Type B pancreatic cell (in vitro differentiated cells): ENCODE measurements at regions not wholly inside any gene's neighbourhood (a gene's known extent, or its start where the extent isn't known, plus 50 kb on each side); places are given as distances from the start of the nearest gene placed in this dataset.

ENCODE experiments used
- DNase-seq: peaks from one replicate; pipeline ENCODE4 v3.0.0; 2021; ENCODE audit warnings: mixed read lengths; ENCODE audit not compliant: unreplicated experiment; ENCODE audit errors: extremely low spot score
- H3K27ac Mint-ChIP-seq: 2 replicates; pipeline ENCODE4 v1.8.0; 2021; ENCODE audit warnings: mild to moderate bottlenecking, mixed read lengths
- H3K27me3 Mint-ChIP-seq: 2 replicates; pipeline ENCODE4 v1.8.0; 2021; ENCODE audit warnings: mixed read lengths
- H3K36me3 Mint-ChIP-seq: 2 replicates; pipeline ENCODE4 v1.8.0; 2021; ENCODE audit warnings: mixed read lengths
- H3K4me1 Mint-ChIP-seq: one replicate; pipeline ENCODE4 v1.8.0; 2021; ENCODE audit warnings: mixed read lengths; ENCODE audit not compliant: unreplicated experiment
- H3K4me3 Mint-ChIP-seq: 2 replicates; pipeline ENCODE4 v1.8.0; 2021; ENCODE audit warnings: mild to moderate bottlenecking, mixed read lengths
- H3K9me3 Mint-ChIP-seq: 2 replicates; pipeline ENCODE4 v1.8.0; 2021; ENCODE audit warnings: mixed read lengths
- CTCF ChIP-seq: fragments of 200-600 bp; sonication (generic); conservative IDR thresholded peaks from 2 replicates; pipeline ENCODE4 v1.5.0; 2021; ENCODE audit warnings: antibody characterized with exemption, mild to moderate bottlenecking

DNA sequence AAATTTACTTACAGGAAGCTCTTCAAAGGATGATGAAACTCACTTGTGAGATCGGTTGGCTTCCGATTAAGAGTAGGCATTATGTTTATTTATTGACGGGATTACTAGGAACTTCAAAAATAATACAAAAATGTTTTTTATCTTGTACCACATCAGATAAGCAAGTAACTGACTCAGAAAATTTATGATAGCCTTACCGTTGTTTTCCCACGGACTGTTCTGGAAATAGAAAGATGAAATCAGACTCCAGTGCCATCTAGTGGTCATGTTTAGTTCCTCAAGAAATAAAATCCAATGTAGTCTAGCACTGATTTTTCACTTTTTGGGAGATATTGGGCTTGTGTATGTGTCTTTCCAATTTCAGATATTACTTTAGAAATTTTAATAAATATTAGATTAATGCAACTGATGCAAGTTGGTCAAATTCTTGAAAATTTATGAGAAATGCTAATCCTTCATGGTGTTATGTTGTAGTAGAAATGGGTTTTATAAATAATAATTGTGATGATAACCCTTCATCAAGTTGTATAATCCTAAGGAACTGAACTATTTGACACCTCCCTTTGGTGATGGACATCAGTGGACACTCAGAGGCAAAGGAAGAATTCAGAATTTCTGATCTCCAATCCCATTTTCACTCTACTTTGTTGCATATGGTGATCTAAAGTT lies 168.8 kb downstream of the TMEM26 start:
- Mint-ChIP-seq H3K4me3 (no peak overlapping the region), H3K36me3 (no peaks in the 10 kb centered on the region), H3K4me1 (no peaks in the 10 kb centered on the region), H3K9me3 (no peaks in the 10 kb centered on the region), H3K27me3 (no peaks in the 10 kb centered on the region), H3K27ac (no peak overlapping the region)
- TF ChIP-seq CTCF: peak; percentile 90
- DNase-seq: no peak

GRCh38 chr10:61283481-61284221 lies 169.5 kb downstream of the TMEM26 start:
- Mint-ChIP-seq H3K9me3 (no peaks in the 10 kb centered on the region), H3K27me3 (no peaks in the 10 kb centered on the region), H3K4me1 (no peaks in the 10 kb centered on the region), H3K27ac (no peak overlapping the region), H3K4me3 (no peak overlapping the region), H3K36me3 (no peaks in the 10 kb centered on the region)
- no peak for DNase-seq
- TF ChIP-seq CTCF: no peak

DNA sequence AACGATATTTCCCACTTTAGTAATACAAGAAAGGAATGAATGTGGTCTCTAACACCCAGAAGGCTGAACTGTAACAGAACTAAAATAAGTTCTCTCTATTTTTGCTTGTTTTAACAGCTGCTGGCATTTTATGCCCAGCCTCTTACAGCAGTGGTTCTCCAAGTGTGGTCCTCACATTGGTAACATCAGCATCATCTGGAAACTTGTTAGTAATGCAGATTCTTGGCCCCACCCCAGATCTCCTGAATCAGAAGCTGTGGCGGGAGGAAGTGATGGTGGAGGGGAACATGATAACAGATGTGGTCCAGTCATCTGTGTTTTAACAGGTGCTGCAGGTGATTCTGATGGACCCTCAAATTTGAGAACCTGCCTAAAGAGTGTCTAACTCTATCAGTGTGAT lies 170.1 kb downstream of the TMEM26 start:
- Mint-ChIP-seq H3K4me1 (no peaks in the 10 kb centered on the region), H3K27me3 (no peaks in the 10 kb centered on the region), H3K4me3 (no peak overlapping the region), H3K36me3 (no peaks in the 10 kb centered on the region), H3K27ac (no peak overlapping the region), H3K9me3 (no peaks in the 10 kb centered on the region)
- no peak for DNase-seq
- TF ChIP-seq CTCF: no peak

- TF ChIP-seq CTCF: no peak
- Mint-ChIP-seq H3K27me3 (no peaks in the 10 kb centered on the region), H3K9me3 (no peaks in the 10 kb centered on the region)
Measured at GRCh38 chr10:61280303-61280702, 172.9 kb downstream of the TMEM26 start.

DNA sequence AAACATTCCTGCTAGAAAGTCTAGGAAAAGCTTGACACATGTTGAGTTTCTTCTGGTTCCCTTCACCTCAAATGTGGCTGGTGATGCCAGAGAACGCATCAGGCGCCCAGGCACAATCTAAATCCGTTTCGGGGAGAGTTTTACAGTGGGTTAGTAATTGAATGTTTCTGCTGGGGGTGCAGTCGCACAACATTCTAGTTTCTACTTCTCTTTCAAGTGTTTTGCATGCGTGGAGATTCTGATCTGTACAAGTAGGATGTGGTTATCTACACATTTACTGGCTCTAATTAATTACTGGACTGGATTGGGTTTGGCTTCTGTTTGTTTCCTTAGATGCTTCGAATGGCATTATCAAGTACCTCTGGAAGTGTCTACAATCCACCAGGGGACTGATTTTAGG lies 173.8 kb downstream of the TMEM26 start:
- no peaks in the 10 kb centered on the region for H3K27me3 Mint-ChIP-seq
- H3K36me3 Mint-ChIP-seq: no peaks in the 10 kb centered on the region
- H3K27ac Mint-ChIP-seq: no peak overlapping the region
- no peaks in the 10 kb centered on the region for H3K9me3 Mint-ChIP-seq
- no peak for TF ChIP-seq CTCF
- DNase-seq: no peak
- no peaks in the 10 kb centered on the region for H3K4me1 Mint-ChIP-seq
- H3K4me3 Mint-ChIP-seq: no peak overlapping the region

More at GRCh38 chr10:61280303-61280702, 172.9 kb downstream of the TMEM26 start:
- no peaks in the 10 kb centered on the region for H3K36me3 Mint-ChIP-seq
- H3K27ac Mint-ChIP-seq: no peak overlapping the region
- DNase-seq: no peak
- H3K4me3 Mint-ChIP-seq: no peak overlapping the region
- H3K4me1 Mint-ChIP-seq: no peaks in the 10 kb centered on the region
